ENCODE measurements at regions not wholly inside any gene's neighbourhood (a gene's known extent, or its start where the extent isn't known, plus 50 kb on each side); places are given as distances from the start of the nearest gene placed in this dataset.

GRCh38 chr2:129658430-129658829, 321.0 kb upstream of the RAB6C start:
- POLR2A ChIA-PET: no interaction called here
- peaks cover 4% of the 10 kb centered on the region for H3K27me3 Mint-ChIP-seq
- intact Hi-C loops (cut with DNase I, micrococcal nuclease): no loop called here

DNA sequence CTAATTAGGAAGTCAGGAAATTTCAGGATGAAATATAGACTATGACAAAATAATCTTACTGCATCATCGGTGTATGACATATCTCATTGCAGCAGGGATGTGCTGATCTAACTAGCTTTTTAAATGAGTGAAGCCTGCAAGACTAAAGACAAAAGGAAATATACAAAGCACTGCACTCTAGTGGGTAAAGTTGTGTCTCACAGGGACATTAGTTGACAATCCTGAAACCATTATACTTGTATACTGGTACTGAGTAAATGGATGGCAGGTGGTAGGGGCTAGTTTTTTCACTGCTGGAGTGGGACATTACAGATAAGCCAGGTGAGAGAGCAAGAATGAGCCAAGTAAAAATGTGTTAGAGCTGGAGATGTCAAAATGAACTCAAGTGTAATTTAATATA, 317.5 kb upstream of the RAB6C start:
- CTCF ChIA-PET: no interaction called here
- Histone ChIP-seq H3K4me1 (ENCODE audit: insufficient read depth, low read length) (no peaks in the 10 kb centered on the region), H3K4me3 (ENCODE audit: low read length) (no peak overlapping the region), H3K9me3 (ENCODE audit: control insufficient read depth in 1 of 2, insufficient read depth in 1 of 2, low read length in 2 of 2) (peaks cover 0 to 4% of the 10 kb centered on the region in 2 experiments), H3K27me3 (ENCODE audit: control insufficient read depth in 1 of 2, insufficient read depth in 2 of 2, low read length in 2 of 2) (no peaks in the 10 kb centered on the region), H3K36me3 (ENCODE audit: insufficient read depth, low read length) (no peaks in the 10 kb centered on the region), H3K27ac (ENCODE audit: low read depth in 1 of 2, low read length in 2 of 2) (no peak overlapping the region)
- Mint-ChIP-seq H3K4me1 (ENCODE audit: low read depth) (no peaks in the 10 kb centered on the region), H3K27me3 (peaks cover 4% of the 10 kb centered on the region), H3K27ac (no peak overlapping the region), H3K36me3 (ENCODE audit: low read depth) (no peaks in the 10 kb centered on the region), H3K4me3 (no peak overlapping the region), H3K9me3 (peaks cover 2% of the 10 kb centered on the region)
- POLR2A ChIA-PET: no interaction called here
- ATAC-seq (ENCODE audit: poor library complexity): no peak
- intact Hi-C loops (cut with DNase I, micrococcal nuclease): no loop called here
- TF ChIP-seq, protein P1, sequence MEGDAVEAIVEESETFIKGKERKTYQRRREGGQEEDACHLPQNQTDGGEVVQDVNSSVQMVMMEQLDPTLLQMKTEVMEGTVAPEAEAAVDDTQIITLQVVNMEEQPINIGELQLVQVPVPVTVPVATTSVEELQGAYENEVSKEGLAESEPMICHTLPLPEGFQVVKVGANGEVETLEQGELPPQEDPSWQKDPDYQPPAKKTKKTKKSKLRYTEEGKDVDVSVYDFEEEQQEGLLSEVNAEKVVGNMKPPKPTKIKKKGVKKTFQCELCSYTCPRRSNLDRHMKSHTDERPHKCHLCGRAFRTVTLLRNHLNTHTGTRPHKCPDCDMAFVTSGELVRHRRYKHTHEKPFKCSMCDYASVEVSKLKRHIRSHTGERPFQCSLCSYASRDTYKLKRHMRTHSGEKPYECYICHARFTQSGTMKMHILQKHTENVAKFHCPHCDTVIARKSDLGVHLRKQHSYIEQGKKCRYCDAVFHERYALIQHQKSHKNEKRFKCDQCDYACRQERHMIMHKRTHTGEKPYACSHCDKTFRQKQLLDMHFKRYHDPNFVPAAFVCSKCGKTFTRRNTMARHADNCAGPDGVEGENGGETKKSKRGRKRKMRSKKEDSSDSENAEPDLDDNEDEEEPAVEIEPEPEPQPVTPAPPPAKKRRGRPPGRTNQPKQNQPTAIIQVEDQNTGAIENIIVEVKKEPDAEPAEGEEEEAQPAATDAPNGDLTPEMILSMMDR (IDR thresholded peaks at IDR 0.05): no peak
- DNase-seq: no peak

More at GRCh38 chr2:129658430-129658829, 321.0 kb upstream of the RAB6C start:
- Histone ChIP-seq H3K4me3 (ENCODE audit: low read length) (no peak overlapping the region), H3K36me3 (ENCODE audit: insufficient read depth, low read length) (no peaks in the 10 kb centered on the region), H3K4me1 (ENCODE audit: insufficient read depth, low read length) (no peaks in the 10 kb centered on the region), H3K27me3 (ENCODE audit: control insufficient read depth in 1 of 2, insufficient read depth in 2 of 2, low read length in 2 of 2) (no peaks in the 10 kb centered on the region), H3K27ac (ENCODE audit: low read depth in 1 of 2, low read length in 2 of 2) (no peak overlapping the region), H3K9me3 (ENCODE audit: control insufficient read depth in 1 of 2, insufficient read depth in 1 of 2, low read length in 2 of 2) (peaks cover 0 to 4% of the 10 kb centered on the region in 2 experiments)
- Mint-ChIP-seq H3K27ac (no peak overlapping the region), H3K4me3 (no peak overlapping the region), H3K36me3 (ENCODE audit: low read depth) (no peaks in the 10 kb centered on the region), H3K9me3 (peaks cover 2% of the 10 kb centered on the region), H3K4me1 (ENCODE audit: low read depth) (no peaks in the 10 kb centered on the region)
- no peak for DNase-seq
- CTCF ChIA-PET: no interaction called here
- ATAC-seq (ENCODE audit: poor library complexity): no peak
- TF ChIP-seq, protein P1 (IDR thresholded peaks at IDR 0.05): no peak

GRCh38 chr2:129667577-129667976, 311.9 kb upstream of the RAB6C start:
- Mint-ChIP-seq H3K4me1 (ENCODE audit: low read depth) (no peaks in the 10 kb centered on the region), H3K27ac (no peak overlapping the region), H3K36me3 (ENCODE audit: low read depth) (no peaks in the 10 kb centered on the region), H3K27me3 (no peaks in the 10 kb centered on the region), H3K4me3 (no peak overlapping the region), H3K9me3 (no peaks in the 10 kb centered on the region)
- DNase-seq (no peak), ATAC-seq (ENCODE audit: poor library complexity) (no peak)
- TF ChIP-seq, protein P1 (IDR thresholded peaks at IDR 0.05): no peak
- Histone ChIP-seq H3K36me3 (ENCODE audit: insufficient read depth, low read length) (no peaks in the 10 kb centered on the region), H3K4me3 (ENCODE audit: low read length) (no peak overlapping the region), H3K27me3 (ENCODE audit: control insufficient read depth in 1 of 2, insufficient read depth in 2 of 2, low read length in 2 of 2) (no peaks in the 10 kb centered on the region), H3K4me1 (ENCODE audit: insufficient read depth, low read length) (no peaks in the 10 kb centered on the region), H3K9me3 (ENCODE audit: control insufficient read depth in 1 of 2, insufficient read depth in 1 of 2, low read length in 2 of 2) (peaks cover 0 to 12% of the 10 kb centered on the region in 2 experiments), H3K27ac (ENCODE audit: low read depth in 1 of 2, low read length in 2 of 2) (no peak overlapping the region)
- intact Hi-C loops (cut with DNase I, micrococcal nuclease): no loop called here
- CTCF ChIA-PET: no interaction called here
- POLR2A ChIA-PET: no interaction called here

Measured in CD4-positive, alpha-beta T cell (primary cell).